ENCODE measurements at regions not wholly inside any gene's neighbourhood (a gene's known extent, or its start where the extent isn't known, plus 50 kb on each side); places are given as distances from the start of the nearest gene placed in this dataset.
A peak's percentile ranks its signal among the peaks of the same experiment; 100 is the strongest.

- 61 to 71% (median 63%) methylated on average over 35 to 39 of the region's 39 CpGs for WGBS, 4 donors
- no peak for TF ChIP-seq POLR2A (IDR thresholded peaks at IDR 0.05)
- TF ChIP-seq, protein P1, sequence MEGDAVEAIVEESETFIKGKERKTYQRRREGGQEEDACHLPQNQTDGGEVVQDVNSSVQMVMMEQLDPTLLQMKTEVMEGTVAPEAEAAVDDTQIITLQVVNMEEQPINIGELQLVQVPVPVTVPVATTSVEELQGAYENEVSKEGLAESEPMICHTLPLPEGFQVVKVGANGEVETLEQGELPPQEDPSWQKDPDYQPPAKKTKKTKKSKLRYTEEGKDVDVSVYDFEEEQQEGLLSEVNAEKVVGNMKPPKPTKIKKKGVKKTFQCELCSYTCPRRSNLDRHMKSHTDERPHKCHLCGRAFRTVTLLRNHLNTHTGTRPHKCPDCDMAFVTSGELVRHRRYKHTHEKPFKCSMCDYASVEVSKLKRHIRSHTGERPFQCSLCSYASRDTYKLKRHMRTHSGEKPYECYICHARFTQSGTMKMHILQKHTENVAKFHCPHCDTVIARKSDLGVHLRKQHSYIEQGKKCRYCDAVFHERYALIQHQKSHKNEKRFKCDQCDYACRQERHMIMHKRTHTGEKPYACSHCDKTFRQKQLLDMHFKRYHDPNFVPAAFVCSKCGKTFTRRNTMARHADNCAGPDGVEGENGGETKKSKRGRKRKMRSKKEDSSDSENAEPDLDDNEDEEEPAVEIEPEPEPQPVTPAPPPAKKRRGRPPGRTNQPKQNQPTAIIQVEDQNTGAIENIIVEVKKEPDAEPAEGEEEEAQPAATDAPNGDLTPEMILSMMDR (IDR thresholded peaks at IDR 0.05), result no peak
- DNase-seq (peak in 4 of 5 donors; percentile 15 to 51 (median 18)), ATAC-seq (no peak)
- peaks cover 0 to 19% (median 8%) of the 10 kb centered on the region in 12 donors for H3K4me1 ChIP-seq
- H3K36me3 ChIP-seq, result no peaks in the 10 kb centered on the region
- H3K27me3 ChIP-seq, result peaks cover 0 to 34% (median 23%) of the 10 kb centered on the region in 9 donors
- H3K9me3 ChIP-seq, result no peaks in the 10 kb centered on the region
- intact Hi-C loops (cut with DNase I), result no loop called here
- H3K27ac ChIP-seq, result no peak overlapping the region
- H3K4me3 ChIP-seq, result no peak overlapping the region
Observed at GRCh38 chr7:376306-377079, 86.5 kb downstream of the FOXL3 start.

DNA sequence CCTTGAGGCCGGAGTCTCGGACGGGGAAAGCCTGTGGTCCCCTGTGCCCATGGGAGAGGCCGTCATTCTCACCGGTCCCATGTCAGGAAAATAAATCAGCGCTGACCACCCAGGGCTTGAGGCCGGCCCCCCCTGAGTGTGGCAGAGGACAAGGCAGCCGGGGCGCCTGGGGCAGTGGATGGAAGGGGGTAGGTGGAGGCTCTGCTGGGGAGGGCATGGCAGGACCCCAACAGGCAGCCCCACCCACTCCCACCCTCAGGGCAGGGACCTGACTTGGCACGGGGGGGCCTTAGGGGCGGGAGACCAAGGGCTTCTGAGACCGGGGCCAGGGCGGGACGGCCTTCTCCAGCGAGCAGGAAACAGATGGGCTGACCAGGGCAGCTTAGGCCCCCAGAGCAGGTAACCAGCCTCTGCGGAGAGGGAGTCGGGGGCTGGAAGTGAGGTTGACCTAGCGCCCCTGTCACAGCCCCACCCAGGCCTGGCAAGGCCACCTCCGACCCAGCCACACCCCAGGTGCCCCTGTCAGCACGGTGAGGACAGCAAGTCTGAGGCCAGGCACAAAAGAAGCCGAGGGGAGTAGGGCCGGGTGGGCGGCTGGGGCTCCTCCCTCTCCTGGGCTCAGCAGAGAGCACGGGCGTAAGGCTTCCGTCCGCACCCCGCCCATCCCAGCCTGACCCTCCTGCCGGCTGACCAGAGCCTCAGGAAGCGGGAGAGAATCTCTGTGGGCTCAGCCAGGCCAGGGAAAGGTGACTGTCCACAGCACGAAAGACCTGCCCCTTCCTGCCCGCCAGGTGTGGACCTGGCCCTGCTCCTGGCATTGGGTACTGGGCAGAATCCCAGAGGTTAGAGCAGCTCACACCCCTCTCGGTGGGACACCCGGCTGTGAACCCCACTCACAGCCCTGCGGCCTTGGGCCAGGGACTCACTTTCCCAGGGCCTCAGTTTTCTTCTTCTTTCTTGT is 87.4 kb downstream of the FOXL3 start:
- Histone ChIP-seq H3K4me3 (no peak overlapping the region), H3K4me1 (peaks cover 0 to 26% (median 9%) of the 10 kb centered on the region in 12 donors), H3K36me3 (no peaks in the 10 kb centered on the region), H3K9me3 (peaks cover 0 to 1% (median 0%) of the 10 kb centered on the region in 12 donors), H3K27ac (no peak overlapping the region), H3K27me3 (peaks cover 0 to 34% (median 23%) of the 10 kb centered on the region in 9 donors)
- TF ChIP-seq POLR2A (IDR thresholded peaks at IDR 0.05), result no peak
- TF ChIP-seq, protein P1 (IDR thresholded peaks at IDR 0.05), result no peak
- peak in 4 of 5 donors; percentile 16 to 58 (median 21) for DNase-seq
- intact Hi-C loops (cut with DNase I), result no loop called here
- WGBS, 4 donors, result 66 to 87% (median 74%) methylated on average over 25 to 35 of the region's 35 CpGs
- ATAC-seq, result peak in 1 of 4 donors; percentile 18

- DNase-seq (peak in 2 of 5 donors; percentile 12 to 15), ATAC-seq (no peak)
- Histone ChIP-seq H3K36me3 (no peaks in the 10 kb centered on the region), H3K4me1 (peaks cover 0 to 26% (median 9%) of the 10 kb centered on the region in 12 donors), H3K27ac (no peak overlapping the region), H3K9me3 (peaks cover 0 to 8% (median 0%) of the 10 kb centered on the region in 12 donors), H3K4me3 (no peak overlapping the region), H3K27me3 (peaks cover 0 to 34% (median 23%) of the 10 kb centered on the region in 9 donors)
- no peak for TF ChIP-seq POLR2A (IDR thresholded peaks at IDR 0.05)
- TF ChIP-seq, protein P1 (IDR thresholded peaks at IDR 0.05), result no peak
- intact Hi-C loops (cut with DNase I), result no loop called here
- 94 to 97% (median 95%) methylated on average over 13 of the region's 13 CpGs for WGBS, 4 donors
Observed at GRCh38 chr7:378041-378420, 88.1 kb downstream of the FOXL3 start.

All from heart left ventricle (tissue), 16 donors.